Progenitor cell of endocrine pancreas (in vitro differentiated cells): ENCODE measurements at regions not wholly inside any gene's neighbourhood (a gene's known extent, or its start where the extent isn't known, plus 50 kb on each side); places are given as distances from the start of the nearest gene placed in this dataset.
A peak's percentile ranks its signal among the peaks of the same experiment; 100 is the strongest.

Source experiments
- DNase-seq: peaks from one replicate; pipeline ENCODE4 v3.0.0; 2021; ENCODE audit warnings: low spot score; ENCODE audit not compliant: unreplicated experiment
- H3K27ac Mint-ChIP-seq: 2 replicates; pipeline ENCODE4 v1.8.0; 2021; ENCODE audit warnings: mild to moderate bottlenecking, moderate library complexity, mixed read lengths
- H3K27me3 Mint-ChIP-seq: 2 replicates; pipeline ENCODE4 v1.8.0; 2021; ENCODE audit warnings: mixed read lengths
- H3K36me3 Mint-ChIP-seq: 2 replicates; pipeline ENCODE4 v1.8.0; 2022; ENCODE audit warnings: mixed read lengths; ENCODE audit not compliant: insufficient read depth
- H3K4me1 Mint-ChIP-seq: 2 replicates; pipeline ENCODE4 v1.8.0; 2021; ENCODE audit warnings: low read depth, mixed read lengths
- H3K4me3 Mint-ChIP-seq: 2 replicates; pipeline ENCODE4 v1.8.0; 2021; ENCODE audit warnings: low read depth, mild to moderate bottlenecking, moderate library complexity, mixed read lengths
- H3K9me3 Mint-ChIP-seq: 2 replicates; pipeline ENCODE4 v1.8.0; 2021; ENCODE audit warnings: low read depth, mixed read lengths
- TF ChIP-seq, protein P1 (sequence below): fragments of 200-600 bp; sonication (generic); IDR thresholded peaks from one replicate; pipeline ENCODE4 v1.5.0; 2021; ENCODE audit warnings: antibody characterized with exemption, mild to moderate bottlenecking; ENCODE audit not compliant: unreplicated experiment

DNA sequence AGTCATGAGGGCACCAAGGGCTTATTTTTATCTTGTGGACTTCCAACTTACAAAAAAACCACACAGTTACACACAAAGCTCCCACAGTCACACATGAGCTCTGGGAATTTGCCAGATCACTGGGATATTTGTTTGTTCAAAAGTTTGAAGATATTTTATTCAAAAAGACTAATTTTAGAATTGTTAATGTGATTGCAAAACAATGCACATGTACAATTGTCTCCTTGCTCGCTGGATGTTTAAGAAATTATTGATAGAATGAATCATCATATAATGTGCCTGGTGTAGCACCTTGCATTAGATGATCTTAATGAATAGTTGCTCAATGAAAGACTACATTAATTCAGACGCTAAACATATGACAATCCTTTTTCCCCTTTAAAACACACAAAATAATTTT is 570.3 kb downstream of the LMO4 start:
- no peaks in the 10 kb centered on the region for H3K9me3 Mint-ChIP-seq
- H3K4me3 Mint-ChIP-seq: no peak overlapping the region
- TF ChIP-seq, protein P1, sequence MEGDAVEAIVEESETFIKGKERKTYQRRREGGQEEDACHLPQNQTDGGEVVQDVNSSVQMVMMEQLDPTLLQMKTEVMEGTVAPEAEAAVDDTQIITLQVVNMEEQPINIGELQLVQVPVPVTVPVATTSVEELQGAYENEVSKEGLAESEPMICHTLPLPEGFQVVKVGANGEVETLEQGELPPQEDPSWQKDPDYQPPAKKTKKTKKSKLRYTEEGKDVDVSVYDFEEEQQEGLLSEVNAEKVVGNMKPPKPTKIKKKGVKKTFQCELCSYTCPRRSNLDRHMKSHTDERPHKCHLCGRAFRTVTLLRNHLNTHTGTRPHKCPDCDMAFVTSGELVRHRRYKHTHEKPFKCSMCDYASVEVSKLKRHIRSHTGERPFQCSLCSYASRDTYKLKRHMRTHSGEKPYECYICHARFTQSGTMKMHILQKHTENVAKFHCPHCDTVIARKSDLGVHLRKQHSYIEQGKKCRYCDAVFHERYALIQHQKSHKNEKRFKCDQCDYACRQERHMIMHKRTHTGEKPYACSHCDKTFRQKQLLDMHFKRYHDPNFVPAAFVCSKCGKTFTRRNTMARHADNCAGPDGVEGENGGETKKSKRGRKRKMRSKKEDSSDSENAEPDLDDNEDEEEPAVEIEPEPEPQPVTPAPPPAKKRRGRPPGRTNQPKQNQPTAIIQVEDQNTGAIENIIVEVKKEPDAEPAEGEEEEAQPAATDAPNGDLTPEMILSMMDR: no peak
- peaks cover 5% of the 10 kb centered on the region for H3K4me1 Mint-ChIP-seq
- no peaks in the 10 kb centered on the region for H3K36me3 Mint-ChIP-seq
- H3K27ac Mint-ChIP-seq: no peak overlapping the region
- peaks cover 2% of the 10 kb centered on the region for H3K27me3 Mint-ChIP-seq
- DNase-seq: no peak

DNA sequence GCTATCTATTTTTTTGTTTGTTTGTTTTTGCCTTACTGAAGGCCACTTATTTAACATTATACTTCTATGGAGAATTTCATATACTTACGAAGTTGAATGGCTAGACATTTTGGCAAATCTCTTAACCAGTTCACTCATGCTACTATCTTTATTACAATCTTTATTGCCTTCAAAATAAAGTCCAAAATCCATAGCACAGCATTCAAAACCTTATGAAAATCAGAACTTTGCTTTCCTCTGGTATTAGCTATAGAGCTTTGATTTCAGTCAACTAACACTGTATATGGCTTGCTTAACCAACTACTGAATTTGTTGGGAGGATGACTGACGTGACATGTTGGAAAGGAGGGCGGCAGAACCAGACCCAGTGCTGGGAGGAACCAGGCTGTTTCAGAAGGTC is 571.1 kb downstream of the LMO4 start:
- no peaks in the 10 kb centered on the region for H3K36me3 Mint-ChIP-seq
- H3K4me3 Mint-ChIP-seq: no peak overlapping the region
- DNase-seq: no peak
- TF ChIP-seq, protein P1: no peak
- no peaks in the 10 kb centered on the region for H3K9me3 Mint-ChIP-seq
- peaks cover 5% of the 10 kb centered on the region for H3K4me1 Mint-ChIP-seq
- H3K27ac Mint-ChIP-seq: no peak overlapping the region
- peaks cover 2% of the 10 kb centered on the region for H3K27me3 Mint-ChIP-seq

DNA sequence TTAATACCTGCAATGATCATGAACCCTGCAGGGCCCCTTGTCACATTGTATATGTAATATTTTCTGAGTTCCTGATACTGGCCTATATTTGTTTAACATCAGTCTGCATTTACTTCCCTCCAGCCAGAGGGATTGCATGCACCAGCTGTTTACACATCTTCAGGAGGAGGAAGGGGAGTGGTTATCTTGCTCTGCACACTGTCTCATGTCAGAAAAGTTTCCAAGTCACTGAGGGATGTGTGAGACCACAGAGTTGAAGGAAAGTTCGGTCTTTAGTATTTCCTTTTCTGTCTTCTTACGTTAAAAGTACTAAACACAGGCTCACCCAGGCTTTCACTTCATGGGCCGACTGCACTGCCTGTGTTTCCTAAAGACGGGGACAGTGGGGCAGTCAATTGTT is 574.1 kb downstream of the LMO4 start:
- Mint-ChIP-seq H3K4me1 (peaks cover 5% of the 10 kb centered on the region), H3K9me3 (no peaks in the 10 kb centered on the region), H3K27ac (peak overlapping the region; percentile 49), H3K36me3 (no peaks in the 10 kb centered on the region), H3K4me3 (no peak overlapping the region), H3K27me3 (peaks cover 2% of the 10 kb centered on the region)
- no peak for DNase-seq
- TF ChIP-seq, protein P1: no peak

DNA sequence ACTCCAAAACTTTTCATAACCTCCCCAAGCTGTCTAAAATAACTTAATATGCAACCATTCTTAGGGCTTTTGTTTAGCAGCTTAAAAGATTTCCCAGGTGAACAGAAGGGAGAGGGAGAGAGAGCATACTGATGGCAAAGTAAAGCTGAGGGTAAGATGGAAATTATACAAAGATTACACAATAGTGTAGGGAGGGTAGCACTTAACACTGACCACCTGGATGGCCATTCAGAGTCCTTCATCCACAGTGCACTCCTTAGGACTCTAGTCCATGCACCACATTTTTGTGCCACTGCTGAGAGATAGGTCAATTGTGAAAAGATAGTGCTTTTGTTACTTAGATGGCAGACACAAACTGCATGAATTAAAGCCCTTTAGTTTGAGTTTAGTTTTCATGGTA is 574.6 kb downstream of the LMO4 start:
- TF ChIP-seq, protein P1: no peak
- H3K9me3 Mint-ChIP-seq: no peaks in the 10 kb centered on the region
- no peaks in the 10 kb centered on the region for H3K36me3 Mint-ChIP-seq
- H3K27me3 Mint-ChIP-seq: peaks cover 2% of the 10 kb centered on the region
- DNase-seq: no peak
- no peak overlapping the region for H3K4me3 Mint-ChIP-seq
- H3K4me1 Mint-ChIP-seq: peaks cover 5% of the 10 kb centered on the region
- no peak overlapping the region for H3K27ac Mint-ChIP-seq

DNA sequence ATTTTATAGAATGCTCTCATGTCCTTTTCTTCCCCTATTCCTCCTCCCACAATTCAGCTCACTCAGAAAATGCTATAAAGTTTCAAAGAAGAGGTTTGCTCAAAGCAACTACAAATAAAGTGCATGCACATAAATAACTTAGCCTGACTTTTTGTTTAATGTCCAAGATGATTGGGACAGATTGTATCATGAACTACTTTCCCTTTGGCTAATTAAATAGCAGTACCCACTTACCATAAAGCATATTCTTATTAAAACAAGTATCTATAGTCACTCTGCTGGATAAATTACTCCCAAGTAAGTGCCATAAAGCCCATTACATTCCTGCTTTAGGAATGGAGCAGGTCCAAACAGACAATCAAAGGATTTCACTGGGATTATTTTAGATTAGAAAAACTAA is 576.0 kb downstream of the LMO4 start:
- H3K27ac Mint-ChIP-seq: no peak overlapping the region
- H3K4me1 Mint-ChIP-seq: peaks cover 5% of the 10 kb centered on the region
- peaks cover 2% of the 10 kb centered on the region for H3K27me3 Mint-ChIP-seq
- DNase-seq: no peak
- H3K36me3 Mint-ChIP-seq: no peaks in the 10 kb centered on the region
- no peaks in the 10 kb centered on the region for H3K9me3 Mint-ChIP-seq
- no peak overlapping the region for H3K4me3 Mint-ChIP-seq
- TF ChIP-seq, protein P1: no peak
